ENCODE measurements at regions not wholly inside any gene's neighbourhood (a gene's known extent, or its start where the extent isn't known, plus 50 kb on each side); places are given as distances from the start of the nearest gene placed in this dataset.

GRCh38 chr2:133959066-133959465, 294.8 kb upstream of the MGAT5 start:
- no peak for DNase-seq
- Mint-ChIP-seq H3K4me3 (no peak overlapping the region), H3K36me3 (no peaks in the 10 kb centered on the region), H3K4me1 (peaks cover 0 to 3% (median 0%) of the 10 kb centered on the region in 7 donors), H3K9me3 (no peaks in the 10 kb centered on the region), H3K27ac (no peak overlapping the region), H3K27me3 (peaks cover 21 to 38% (median 27%) of the 10 kb centered on the region in 5 donors)
- intact Hi-C loops (cut with micrococcal nuclease): no loop called here
- peaks cover 0 to 3% of the 10 kb centered on the region in 2 donors for H3K27me3 ChIP-seq (ENCODE audit: control insufficient read depth in 2 of 2, insufficient read depth in 2 of 2, low read length in 2 of 2)
- no peaks in the 10 kb centered on the region for H3K9me3 ChIP-seq (ENCODE audit: control insufficient read depth in 2 of 3, low read length in 3 of 3)
- ATAC-seq: no peak
- CTCF ChIA-PET: no interaction called here
- no peak overlapping the region for H3K27ac ChIP-seq (ENCODE audit: low read depth, low read length)
- H3K4me1 ChIP-seq (ENCODE audit: control insufficient read depth in 2 of 2, insufficient read depth in 2 of 2, low read length in 2 of 2): no peaks in the 10 kb centered on the region
- no peak overlapping the region for H3K4me3 ChIP-seq (ENCODE audit: low read length)
- no peaks in the 10 kb centered on the region for H3K36me3 ChIP-seq (ENCODE audit: control insufficient read depth in 2 of 3, insufficient read depth in 3 of 3, low read length in 3 of 3)
- POLR2A ChIA-PET: no interaction called here

DNA sequence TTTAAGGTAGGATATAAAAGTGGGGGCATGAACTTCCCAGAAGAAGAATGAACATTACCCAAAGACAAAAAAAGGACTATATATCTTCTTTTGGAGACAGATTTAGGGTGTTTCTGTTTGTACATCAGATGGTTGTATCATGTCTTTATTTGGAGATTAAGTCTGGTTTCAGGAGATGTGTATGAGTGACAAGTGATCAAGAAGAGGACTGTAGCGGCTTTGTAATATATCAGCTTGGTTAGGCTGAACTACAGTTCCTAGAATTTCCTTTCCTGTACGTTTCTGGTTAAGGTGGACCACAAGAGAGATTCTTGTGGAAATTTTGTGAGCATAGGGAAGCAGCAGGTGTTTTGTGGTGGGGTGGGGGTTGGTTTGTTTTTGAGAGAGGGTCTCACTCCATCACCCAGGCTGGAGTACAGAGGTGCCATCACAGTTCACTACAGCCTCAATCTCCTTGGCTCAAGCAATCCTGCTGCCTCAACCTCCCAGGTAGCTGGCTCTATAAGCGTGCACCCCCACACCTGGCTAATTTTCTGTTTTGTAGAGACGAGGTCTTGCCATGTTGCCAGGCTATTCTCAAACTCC, 287.1 kb upstream of the MGAT5 start:
- H3K4me3 ChIP-seq (ENCODE audit: low read length): no peak overlapping the region
- Mint-ChIP-seq H3K27me3 (peaks cover 15 to 27% (median 25%) of the 10 kb centered on the region in 5 donors), H3K27ac (no peak overlapping the region), H3K4me3 (no peak overlapping the region), H3K9me3 (peaks cover 0 to 2% (median 0%) of the 10 kb centered on the region in 11 donors), H3K4me1 (peaks cover 0 to 16% (median 0%) of the 10 kb centered on the region in 7 donors), H3K36me3 (no peaks in the 10 kb centered on the region)
- ChIA-PET CTCF (interaction anchor here (1.2 kb wide), 1 partner anchor 21 kb away, joined by 3 read pairs; no protein-coding TSS in a partner anchor), POLR2A (no interaction called here)
- H3K9me3 ChIP-seq (ENCODE audit: control insufficient read depth in 2 of 3, low read length in 3 of 3): no peaks in the 10 kb centered on the region
- H3K27ac ChIP-seq (ENCODE audit: low read depth, low read length): no peak overlapping the region
- no peaks in the 10 kb centered on the region for H3K4me1 ChIP-seq (ENCODE audit: control insufficient read depth in 2 of 2, insufficient read depth in 2 of 2, low read length in 2 of 2)
- intact Hi-C loops (cut with micrococcal nuclease): no loop called here
- no peaks in the 10 kb centered on the region for H3K36me3 ChIP-seq (ENCODE audit: control insufficient read depth in 2 of 3, insufficient read depth in 3 of 3, low read length in 3 of 3)
- ATAC-seq: no peak
- DNase-seq: no peak
- no peaks in the 10 kb centered on the region for H3K27me3 ChIP-seq (ENCODE audit: control insufficient read depth in 2 of 2, insufficient read depth in 2 of 2, low read length in 2 of 2)

- Histone ChIP-seq H3K4me1 (ENCODE audit: control insufficient read depth in 2 of 2, insufficient read depth in 2 of 2, low read length in 2 of 2) (no peaks in the 10 kb centered on the region), H3K27ac (ENCODE audit: low read depth, low read length) (no peak overlapping the region), H3K27me3 (ENCODE audit: control insufficient read depth in 2 of 2, insufficient read depth in 2 of 2, low read length in 2 of 2) (no peaks in the 10 kb centered on the region), H3K9me3 (ENCODE audit: control insufficient read depth in 2 of 3, low read length in 3 of 3) (no peaks in the 10 kb centered on the region), H3K4me3 (ENCODE audit: low read length) (no peak overlapping the region), H3K36me3 (ENCODE audit: control insufficient read depth in 2 of 3, insufficient read depth in 3 of 3, low read length in 3 of 3) (no peaks in the 10 kb centered on the region)
- H3K9me3 Mint-ChIP-seq: peaks cover 0 to 2% (median 0%) of the 10 kb centered on the region in 11 donors
- intact Hi-C loops (cut with micrococcal nuclease): no loop called here
- ChIA-PET POLR2A (no interaction called here), CTCF (interaction anchor here (1.2 kb wide), 1 partner anchor 21 kb away, joined by 3 read pairs; no protein-coding TSS in a partner anchor)
- ATAC-seq: no peak
- no peak overlapping the region for H3K27ac Mint-ChIP-seq
- peaks cover 0 to 16% (median 0%) of the 10 kb centered on the region in 7 donors for H3K4me1 Mint-ChIP-seq
- peaks cover 14 to 28% (median 21%) of the 10 kb centered on the region in 5 donors for H3K27me3 Mint-ChIP-seq
- DNase-seq: no peak
- H3K4me3 Mint-ChIP-seq: no peak overlapping the region
- no peaks in the 10 kb centered on the region for H3K36me3 Mint-ChIP-seq
Measured at GRCh38 chr2:133967326-133967725, 286.5 kb upstream of the MGAT5 start.

- POLR2A ChIA-PET: no interaction called here
- Histone ChIP-seq H3K27me3 (ENCODE audit: control insufficient read depth in 2 of 2, insufficient read depth in 2 of 2, low read length in 2 of 2) (no peaks in the 10 kb centered on the region), H3K27ac (ENCODE audit: low read depth, low read length) (no peak overlapping the region), H3K9me3 (ENCODE audit: control insufficient read depth in 2 of 3, low read length in 3 of 3) (no peaks in the 10 kb centered on the region), H3K36me3 (ENCODE audit: control insufficient read depth in 2 of 3, insufficient read depth in 3 of 3, low read length in 3 of 3) (no peaks in the 10 kb centered on the region), H3K4me1 (ENCODE audit: control insufficient read depth in 2 of 2, insufficient read depth in 2 of 2, low read length in 2 of 2) (no peaks in the 10 kb centered on the region), H3K4me3 (ENCODE audit: low read length) (no peak overlapping the region)
- no peak overlapping the region for H3K27ac Mint-ChIP-seq
- no peak overlapping the region for H3K4me3 Mint-ChIP-seq
- peaks cover 10 to 23% (median 17%) of the 10 kb centered on the region in 5 donors for H3K27me3 Mint-ChIP-seq
- ATAC-seq (no peak), DNase-seq (no peak)
- intact Hi-C loops (cut with micrococcal nuclease): no loop called here
- CTCF ChIA-PET: no interaction called here
- peaks cover 0 to 2% (median 0%) of the 10 kb centered on the region in 11 donors for H3K9me3 Mint-ChIP-seq
- H3K36me3 Mint-ChIP-seq: no peaks in the 10 kb centered on the region
- peaks cover 0 to 16% (median 0%) of the 10 kb centered on the region in 7 donors for H3K4me1 Mint-ChIP-seq
Measured at GRCh38 chr2:133968446-133968845, 285.4 kb upstream of the MGAT5 start.

GRCh38 chr2:133970641-133971040, 283.2 kb upstream of the MGAT5 start:
- Mint-ChIP-seq H3K4me1 (peaks cover 0 to 20% (median 0%) of the 10 kb centered on the region in 7 donors), H3K9me3 (no peaks in the 10 kb centered on the region), H3K27ac (no peak overlapping the region), H3K4me3 (no peak overlapping the region), H3K36me3 (no peaks in the 10 kb centered on the region), H3K27me3 (peaks cover 9 to 23% (median 14%) of the 10 kb centered on the region in 5 donors)
- Histone ChIP-seq H3K4me1 (ENCODE audit: control insufficient read depth in 2 of 2, insufficient read depth in 2 of 2, low read length in 2 of 2) (no peaks in the 10 kb centered on the region), H3K27ac (ENCODE audit: low read depth, low read length) (no peak overlapping the region), H3K4me3 (ENCODE audit: low read length) (no peak overlapping the region), H3K27me3 (ENCODE audit: control insufficient read depth in 2 of 2, insufficient read depth in 2 of 2, low read length in 2 of 2) (no peaks in the 10 kb centered on the region), H3K36me3 (ENCODE audit: control insufficient read depth in 2 of 3, insufficient read depth in 3 of 3, low read length in 3 of 3) (no peaks in the 10 kb centered on the region), H3K9me3 (ENCODE audit: control insufficient read depth in 2 of 3, low read length in 3 of 3) (no peaks in the 10 kb centered on the region)
- ChIA-PET POLR2A (no interaction called here), CTCF (no interaction called here)
- intact Hi-C loops (cut with micrococcal nuclease): no loop called here
- no peak for ATAC-seq
- DNase-seq: no peak

DNA sequence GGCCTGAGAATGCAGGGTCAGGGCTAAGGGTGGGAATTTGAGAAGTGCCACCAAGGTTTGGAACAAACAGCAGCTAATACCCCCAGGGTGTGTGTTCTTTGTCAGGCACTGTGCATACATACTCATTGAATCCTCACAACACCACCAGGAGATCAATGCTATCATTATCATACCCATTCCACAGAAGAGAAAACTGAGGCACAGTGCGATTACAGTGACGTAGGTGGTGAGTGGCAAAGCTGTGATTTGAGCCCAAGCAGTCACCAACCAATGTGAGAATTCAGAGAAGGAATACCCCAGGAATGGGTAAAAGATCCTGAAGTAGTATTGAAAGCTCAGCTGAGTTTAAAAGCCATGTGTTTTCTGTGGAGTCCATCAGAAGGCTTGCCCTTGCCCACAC, 281.6 kb upstream of the MGAT5 start:
- POLR2A ChIA-PET: no interaction called here
- no peaks in the 10 kb centered on the region for H3K27me3 ChIP-seq (ENCODE audit: control insufficient read depth in 2 of 2, insufficient read depth in 2 of 2, low read length in 2 of 2)
- no peak overlapping the region for H3K27ac ChIP-seq (ENCODE audit: low read depth, low read length)
- DNase-seq (no peak), ATAC-seq (no peak)
- H3K9me3 ChIP-seq (ENCODE audit: control insufficient read depth in 2 of 3, low read length in 3 of 3): no peaks in the 10 kb centered on the region
- Mint-ChIP-seq H3K9me3 (no peaks in the 10 kb centered on the region), H3K4me3 (no peak overlapping the region), H3K4me1 (peaks cover 0 to 12% (median 0%) of the 10 kb centered on the region in 7 donors), H3K27ac (no peak overlapping the region), H3K36me3 (no peaks in the 10 kb centered on the region), H3K27me3 (peaks cover 9 to 23% (median 12%) of the 10 kb centered on the region in 5 donors)
- no peak overlapping the region for H3K4me3 ChIP-seq (ENCODE audit: low read length)
- H3K4me1 ChIP-seq (ENCODE audit: control insufficient read depth in 2 of 2, insufficient read depth in 2 of 2, low read length in 2 of 2): no peaks in the 10 kb centered on the region
- intact Hi-C loops (cut with micrococcal nuclease): no loop called here
- H3K36me3 ChIP-seq (ENCODE audit: control insufficient read depth in 2 of 3, insufficient read depth in 3 of 3, low read length in 3 of 3): no peaks in the 10 kb centered on the region
- CTCF ChIA-PET: no interaction called here

DNA sequence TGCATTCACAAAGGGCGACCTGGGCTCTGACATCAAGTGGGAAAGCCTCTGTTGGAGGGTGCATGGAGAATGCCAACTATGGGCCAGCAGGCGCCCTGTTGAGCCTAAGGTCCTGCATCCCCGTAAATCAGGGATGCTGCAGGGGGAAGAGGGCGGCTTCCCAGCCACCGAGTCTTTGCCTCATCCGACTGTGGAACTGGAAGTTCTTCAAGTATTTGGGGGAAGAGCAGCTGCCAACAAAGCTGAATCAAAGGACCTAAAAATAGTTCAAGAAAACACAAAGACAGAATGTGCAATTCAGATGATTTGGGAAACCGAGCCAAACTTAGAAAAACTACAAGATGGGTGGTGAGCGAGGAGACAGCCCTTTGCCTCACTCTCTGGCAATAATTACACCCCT, 281.1 kb upstream of the MGAT5 start:
- Histone ChIP-seq H3K36me3 (ENCODE audit: control insufficient read depth in 2 of 3, insufficient read depth in 3 of 3, low read length in 3 of 3) (no peaks in the 10 kb centered on the region), H3K4me1 (ENCODE audit: control insufficient read depth in 2 of 2, insufficient read depth in 2 of 2, low read length in 2 of 2) (no peaks in the 10 kb centered on the region), H3K27ac (ENCODE audit: low read depth, low read length) (no peak overlapping the region), H3K4me3 (ENCODE audit: low read length) (no peak overlapping the region), H3K9me3 (ENCODE audit: control insufficient read depth in 2 of 3, low read length in 3 of 3) (no peaks in the 10 kb centered on the region), H3K27me3 (ENCODE audit: control insufficient read depth in 2 of 2, insufficient read depth in 2 of 2, low read length in 2 of 2) (no peaks in the 10 kb centered on the region)
- Mint-ChIP-seq H3K27me3 (peaks cover 9 to 23% (median 12%) of the 10 kb centered on the region in 5 donors), H3K4me3 (no peak overlapping the region), H3K9me3 (no peaks in the 10 kb centered on the region), H3K36me3 (no peaks in the 10 kb centered on the region), H3K27ac (no peak overlapping the region), H3K4me1 (peaks cover 0 to 10% (median 0%) of the 10 kb centered on the region in 7 donors)
- ATAC-seq (no peak), DNase-seq (no peak)
- intact Hi-C loops (cut with micrococcal nuclease): no loop called here
- POLR2A ChIA-PET: no interaction called here
- CTCF ChIA-PET: no interaction called here
